T-helper 17 cell (primary cell): ENCODE measurements at regions not wholly inside any gene's neighbourhood (a gene's known extent, or its start where the extent isn't known, plus 50 kb on each side); places are given as distances from the start of the nearest gene placed in this dataset.

ENCODE experiments used
- ATAC-seq: fragments of 150-1000 bp; cut with Tn5 transposase; 2 replicates; pipeline ENCODE4 v1.10.0; 2021; ENCODE audit warnings: mild to moderate bottlenecking, moderate library complexity
- DNase-seq, 3 donors: peaks; one replicate each; pipeline versions ENCODE4 v3.0.0 to v3.0.0-alpha.2; 2020 to 2021
- H3K9me3 ChIP-seq: one replicate; pipeline ENCODE4 v1.7.0; 2013; ENCODE audit warnings: low read length, mild to moderate bottlenecking; ENCODE audit not compliant: control insufficient read depth, poor library complexity, severe bottlenecking
- H3K27ac Mint-ChIP-seq: one replicate; pipeline ENCODE4 v1.8.0; 2022; ENCODE audit warnings: mild to moderate bottlenecking, moderate library complexity, mixed read lengths
- H3K27me3 Mint-ChIP-seq: one replicate; pipeline ENCODE4 v1.8.0; 2022; ENCODE audit warnings: mixed read lengths
- H3K36me3 Mint-ChIP-seq: one replicate; pipeline ENCODE4 v1.8.0; 2022; ENCODE audit warnings: low read depth, mixed read lengths
- H3K4me1 Mint-ChIP-seq: one replicate; pipeline ENCODE4 v1.8.0; 2022; ENCODE audit warnings: mild to moderate bottlenecking, mixed read lengths
- H3K4me3 Mint-ChIP-seq: one replicate; pipeline ENCODE4 v1.8.0; 2022; ENCODE audit warnings: mild to moderate bottlenecking, moderate library complexity, mixed read lengths

GRCh38 chr19:32269831-32270230 lies 75.6 kb upstream of the ZNF507 start:
- Mint-ChIP-seq H3K4me1 (no peaks in the 10 kb centered on the region), H3K36me3 (no peaks in the 10 kb centered on the region), H3K4me3 (no peak overlapping the region), H3K27me3 (peaks cover 47% of the 10 kb centered on the region), H3K27ac (no peak overlapping the region)
- no peak for ATAC-seq
- peaks cover 4% of the 10 kb centered on the region for H3K9me3 ChIP-seq
- DNase-seq, result no peak

- H3K9me3 ChIP-seq, result peaks cover 4% of the 10 kb centered on the region
- no peak overlapping the region for H3K27ac Mint-ChIP-seq
- ATAC-seq, result no peak
Observed at GRCh38 chr19:32273483-32273882, 71.9 kb upstream of the ZNF507 start.

GRCh38 chr19:32287086-32287485 lies 58.3 kb upstream of the ZNF507 start:
- no peaks in the 10 kb centered on the region for H3K9me3 ChIP-seq
- Mint-ChIP-seq H3K27me3 (peaks cover 39% of the 10 kb centered on the region), H3K4me3 (no peak overlapping the region), H3K27ac (no peak overlapping the region), H3K4me1 (peaks cover 3% of the 10 kb centered on the region), H3K36me3 (no peaks in the 10 kb centered on the region)
- no peak for ATAC-seq
- DNase-seq, result no peak

More at GRCh38 chr19:32273483-32273882, 71.9 kb upstream of the ZNF507 start:
- H3K36me3 Mint-ChIP-seq, result no peaks in the 10 kb centered on the region
- H3K4me1 Mint-ChIP-seq, result no peaks in the 10 kb centered on the region
- peaks cover 33% of the 10 kb centered on the region for H3K27me3 Mint-ChIP-seq
- DNase-seq, result no peak
- H3K4me3 Mint-ChIP-seq, result no peak overlapping the region

GRCh38 chr19:32287811-32288227 lies 57.6 kb upstream of the ZNF507 start:
- no peak for ATAC-seq
- Mint-ChIP-seq H3K4me1 (peaks cover 3% of the 10 kb centered on the region), H3K27ac (no peak overlapping the region), H3K4me3 (no peak overlapping the region), H3K27me3 (peaks cover 36% of the 10 kb centered on the region), H3K36me3 (no peaks in the 10 kb centered on the region)
- no peaks in the 10 kb centered on the region for H3K9me3 ChIP-seq
- DNase-seq, result no peak

GRCh38 chr19:32289566-32290210 lies 55.7 kb upstream of the ZNF507 start:
- Mint-ChIP-seq H3K4me3 (no peak overlapping the region), H3K36me3 (no peaks in the 10 kb centered on the region), H3K4me1 (peaks cover 3% of the 10 kb centered on the region), H3K27ac (no peak overlapping the region), H3K27me3 (peaks cover 23% of the 10 kb centered on the region)
- DNase-seq (no peak), ATAC-seq (no peak)
- H3K9me3 ChIP-seq, result no peaks in the 10 kb centered on the region

GRCh38 chr19:32291876-32292275 lies 53.5 kb upstream of the ZNF507 start:
- Mint-ChIP-seq H3K27ac (no peak overlapping the region), H3K36me3 (no peaks in the 10 kb centered on the region)

GRCh38 chr19:32294871-32295438 lies 50.5 kb upstream of the ZNF507 start:
- H3K4me1 Mint-ChIP-seq, result no peaks in the 10 kb centered on the region

More at GRCh38 chr19:32291876-32292275, 53.5 kb upstream of the ZNF507 start:
- Mint-ChIP-seq H3K27me3 (peaks cover 5% of the 10 kb centered on the region), H3K4me3 (no peak overlapping the region), H3K4me1 (peaks cover 3% of the 10 kb centered on the region)
- no peak for DNase-seq
- H3K9me3 ChIP-seq, result no peaks in the 10 kb centered on the region
- ATAC-seq, result no peak

More at GRCh38 chr19:32294871-32295438, 50.5 kb upstream of the ZNF507 start:
- Mint-ChIP-seq H3K27me3 (no peaks in the 10 kb centered on the region), H3K27ac (no peak overlapping the region), H3K4me3 (no peak overlapping the region), H3K36me3 (no peaks in the 10 kb centered on the region)
- H3K9me3 ChIP-seq, result no peaks in the 10 kb centered on the region
- DNase-seq (no peak), ATAC-seq (no peak)
